ENCODE measurements at regions not wholly inside any gene's neighbourhood (a gene's known extent, or its start where the extent isn't known, plus 50 kb on each side); places are given as distances from the start of the nearest gene placed in this dataset.
A peak's percentile ranks its signal among the peaks of the same experiment; 100 is the strongest.

DNA sequence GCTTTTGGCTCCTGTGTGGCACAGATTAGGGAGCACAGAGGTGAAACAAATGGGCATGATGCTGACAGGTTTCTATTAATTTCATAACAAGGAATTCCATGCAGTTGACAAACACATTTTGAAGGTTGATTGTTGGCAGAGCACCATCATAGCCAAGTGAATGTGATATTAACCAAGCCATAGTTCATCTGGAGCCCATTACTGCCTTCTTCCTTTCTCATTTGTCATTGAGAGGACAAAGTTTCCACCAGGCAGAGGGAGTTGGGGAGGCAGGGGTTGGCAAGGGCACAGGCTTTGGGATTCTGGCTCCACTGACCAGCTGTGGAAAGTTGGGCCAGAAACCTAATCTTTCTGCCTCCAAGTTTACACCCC, 325.2 kb downstream of the MFSD1 start:
- no peaks in the 10 kb centered on the region for H3K4me1 Mint-ChIP-seq
- Histone ChIP-seq H3K4me1 (ENCODE audit: insufficient read depth) (no peaks in the 10 kb centered on the region), H4K20me1 (replicated peaks; ENCODE audit: insufficient read depth) (no peaks in the 10 kb centered on the region), H2AFZ (no peak overlapping the region), H3K4me3 (no peak overlapping the region), H3K4me2 (no peak overlapping the region), H3K79me2 (replicated peaks; ENCODE audit: insufficient read depth) (no peaks in the 10 kb centered on the region), H3K27ac (ENCODE audit: low read depth) (no peak overlapping the region), H3F3A (replicated peaks; ENCODE audit: low read depth) (no peaks in the 10 kb centered on the region), H3K9me2 (ENCODE audit: insufficient read depth) (no peaks in the 10 kb centered on the region; the same call in none of the 2 replicates), H3K27me3 (ENCODE audit: insufficient read depth) (no peaks in the 10 kb centered on the region), H3K36me3 (ENCODE audit: insufficient read depth) (no peaks in the 10 kb centered on the region)
- no peaks in the 10 kb centered on the region for H3K9me3 Mint-ChIP-seq
- TF ChIP-seq ZNF114 (CRISPR knock-in tag; IDR thresholded peaks at IDR 0.05) (no peak), EZH2 (IDR thresholded peaks at IDR 0.05; ENCODE audit: low read depth, unreplicated experiment) (no peak), ETS1 (IDR thresholded peaks at IDR 0.05) (no peak), EZH2phosphoT487 (IDR thresholded peaks at IDR 0.05; ENCODE audit: unreplicated experiment) (no peak), CREB1 (CRISPR knock-in tag; IDR thresholded peaks at IDR 0.05; ENCODE audit: low read depth) (no peak), JUNB (IDR thresholded peaks at IDR 0.05; ENCODE audit: unreplicated experiment) (no peak)
- no peaks in the 10 kb centered on the region for H3K36me3 Mint-ChIP-seq (ENCODE audit: low read depth)
- no peak for ATAC-seq
- H3K27me3 Mint-ChIP-seq (ENCODE audit: insufficient read depth, low read depth, poor library complexity), result no peaks in the 10 kb centered on the region
- no peak overlapping the region for H3K4me3 Mint-ChIP-seq
- no peak for DNase-seq (ENCODE audit: low spot score)
- H3K27ac Mint-ChIP-seq, result no peak overlapping the region

- H3K9me2 ChIP-seq (ENCODE audit: insufficient read depth), result no peaks in the 10 kb centered on the region; the same call in none of the 2 replicates
- H2AFZ ChIP-seq, result no peak overlapping the region
- no peak overlapping the region for H3K27ac ChIP-seq (ENCODE audit: low read depth)
- no peaks in the 10 kb centered on the region for H3K27me3 ChIP-seq (ENCODE audit: insufficient read depth)
- no peaks in the 10 kb centered on the region for H4K20me1 ChIP-seq (replicated peaks; ENCODE audit: insufficient read depth)
- TF ChIP-seq, protein P1, sequence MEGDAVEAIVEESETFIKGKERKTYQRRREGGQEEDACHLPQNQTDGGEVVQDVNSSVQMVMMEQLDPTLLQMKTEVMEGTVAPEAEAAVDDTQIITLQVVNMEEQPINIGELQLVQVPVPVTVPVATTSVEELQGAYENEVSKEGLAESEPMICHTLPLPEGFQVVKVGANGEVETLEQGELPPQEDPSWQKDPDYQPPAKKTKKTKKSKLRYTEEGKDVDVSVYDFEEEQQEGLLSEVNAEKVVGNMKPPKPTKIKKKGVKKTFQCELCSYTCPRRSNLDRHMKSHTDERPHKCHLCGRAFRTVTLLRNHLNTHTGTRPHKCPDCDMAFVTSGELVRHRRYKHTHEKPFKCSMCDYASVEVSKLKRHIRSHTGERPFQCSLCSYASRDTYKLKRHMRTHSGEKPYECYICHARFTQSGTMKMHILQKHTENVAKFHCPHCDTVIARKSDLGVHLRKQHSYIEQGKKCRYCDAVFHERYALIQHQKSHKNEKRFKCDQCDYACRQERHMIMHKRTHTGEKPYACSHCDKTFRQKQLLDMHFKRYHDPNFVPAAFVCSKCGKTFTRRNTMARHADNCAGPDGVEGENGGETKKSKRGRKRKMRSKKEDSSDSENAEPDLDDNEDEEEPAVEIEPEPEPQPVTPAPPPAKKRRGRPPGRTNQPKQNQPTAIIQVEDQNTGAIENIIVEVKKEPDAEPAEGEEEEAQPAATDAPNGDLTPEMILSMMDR (conservative IDR thresholded peaks at IDR 0.05; ENCODE audit: low read depth in 2 of 2), result no peak
- ATAC-seq (no peak), DNase-seq (ENCODE audit: low spot score) (no peak)
- no peak overlapping the region for H3K4me2 ChIP-seq
- no peaks in the 10 kb centered on the region for H3K36me3 ChIP-seq (ENCODE audit: insufficient read depth)
- Mint-ChIP-seq H3K27ac (no peak overlapping the region), H3K36me3 (ENCODE audit: low read depth) (no peaks in the 10 kb centered on the region), H3K9me3 (no peaks in the 10 kb centered on the region), H3K4me1 (no peaks in the 10 kb centered on the region), H3K4me3 (no peak overlapping the region), H3K27me3 (ENCODE audit: insufficient read depth, low read depth, poor library complexity) (no peaks in the 10 kb centered on the region)
- no peaks in the 10 kb centered on the region for H3K4me1 ChIP-seq (ENCODE audit: insufficient read depth)
- no peaks in the 10 kb centered on the region for H3F3A ChIP-seq (replicated peaks; ENCODE audit: low read depth)
- H3K4me3 ChIP-seq, result no peak overlapping the region
- no peaks in the 10 kb centered on the region for H3K79me2 ChIP-seq (replicated peaks; ENCODE audit: insufficient read depth)
These were observed 326.8 kb downstream of the MFSD1 start for GRCh38 chr3:159128628-159129027.

GRCh38 chr3:159130108-159130507, 328.3 kb downstream of the MFSD1 start:
- no peak overlapping the region for H3K4me3 Mint-ChIP-seq
- H3K27me3 Mint-ChIP-seq (ENCODE audit: insufficient read depth, low read depth, poor library complexity), result no peaks in the 10 kb centered on the region
- no peak for TF ChIP-seq CREB1 (CRISPR knock-in tag; IDR thresholded peaks at IDR 0.05; ENCODE audit: low read depth)
- TF ChIP-seq, protein P1 (conservative IDR thresholded peaks at IDR 0.05; ENCODE audit: low read depth in 2 of 2), result peak; percentile 81 to 86
- H3K79me2 ChIP-seq (replicated peaks; ENCODE audit: insufficient read depth), result no peaks in the 10 kb centered on the region
- no peaks in the 10 kb centered on the region for H3K9me3 Mint-ChIP-seq
- DNase-seq (ENCODE audit: low spot score) (peak; percentile 78), ATAC-seq (peak; percentile 84)
- no peaks in the 10 kb centered on the region; the same call in 1 of the 2 replicates for H3K9me2 ChIP-seq (ENCODE audit: insufficient read depth)
- no peaks in the 10 kb centered on the region for H3K36me3 Mint-ChIP-seq (ENCODE audit: low read depth)
- H3F3A ChIP-seq (replicated peaks; ENCODE audit: low read depth), result no peaks in the 10 kb centered on the region
- H3K4me1 ChIP-seq (ENCODE audit: insufficient read depth), result no peaks in the 10 kb centered on the region
- no peaks in the 10 kb centered on the region for H4K20me1 ChIP-seq (replicated peaks; ENCODE audit: insufficient read depth)
- no peak overlapping the region for H3K27ac ChIP-seq (ENCODE audit: low read depth)
- H2AFZ ChIP-seq, result no peak overlapping the region
- H3K36me3 ChIP-seq (ENCODE audit: insufficient read depth), result no peaks in the 10 kb centered on the region
- no peak overlapping the region for H3K4me2 ChIP-seq
- no peak overlapping the region for H3K27ac Mint-ChIP-seq
- no peaks in the 10 kb centered on the region for H3K27me3 ChIP-seq (ENCODE audit: insufficient read depth)
- H3K4me3 ChIP-seq, result no peak overlapping the region
- H3K4me1 Mint-ChIP-seq, result no peaks in the 10 kb centered on the region
